WTC11 (cell line): ENCODE measurements at regions not wholly inside any gene's neighbourhood (a gene's known extent, or its start where the extent isn't known, plus 50 kb on each side); places are given as distances from the start of the nearest gene placed in this dataset.

Experiments
- ATAC-seq: fragments of 200-7000 bp; cut with Tn5 transposase; 2 replicates; pipeline ENCODE4 v1.10.0; 2021; ENCODE audit warnings: mild to moderate bottlenecking, moderate library complexity
- CTCF ChIA-PET: fragments of 300-600 bp; sonication (Branson Sonifier 250); formaldehyde crosslinking; loops from one replicate; lab custom pipeline; 2021; ENCODE audit warnings: antibody characterized with exemption; lab: Charles Lee
- POLR2A ChIA-PET: fragments of 350-600 bp; sonication (Branson Sonifier 250); formaldehyde crosslinking; loops from one replicate; lab custom pipeline; 2021; ENCODE audit warnings: antibody characterized with exemption; lab: Charles Lee
- DNase-seq: peaks from one replicate; pipeline ENCODE4 v3.0.0; 2021; ENCODE audit warnings: low spot score
- H3K27ac Mint-ChIP-seq: 2 replicates; pipeline ENCODE4 v1.8.0; 2021; ENCODE audit warnings: mixed read lengths
- H3K27me3 Mint-ChIP-seq: 2 replicates; pipeline ENCODE4 v1.8.0; 2021; ENCODE audit warnings: low read depth, mild to moderate bottlenecking, moderate library complexity, mixed read lengths
- H3K36me3 Mint-ChIP-seq: 2 replicates; pipeline ENCODE4 v1.8.0; 2021; ENCODE audit warnings: mixed read lengths
- H3K4me1 Mint-ChIP-seq: 2 replicates; pipeline ENCODE4 v1.8.0; 2022; ENCODE audit warnings: mixed read lengths
- H3K4me3 Mint-ChIP-seq: 2 replicates; pipeline ENCODE4 v1.8.0; 2021; ENCODE audit warnings: mild to moderate bottlenecking, moderate library complexity, mixed read lengths
- H3K9me3 Mint-ChIP-seq: 2 replicates; pipeline ENCODE4 v1.8.0; 2021; ENCODE audit warnings: mixed read lengths
- FOXP1 ChIP-seq: sonication (generic); formaldehyde crosslinking; IDR thresholded peaks from 2 replicates; pipeline ENCODE4 v1.8.0; 2022; ENCODE audit warnings: missing genetic modification reagents, mild to moderate bottlenecking, moderate library complexity, borderline replicate concordance
- GABPB1 ChIP-seq: sonication (generic); formaldehyde crosslinking; IDR thresholded peaks from 2 replicates; pipeline ENCODE4 v1.8.1; 2023; ENCODE audit warnings: mild to moderate bottlenecking, missing genetic modification reagents
- GRHL2 ChIP-seq: fragments of 250-450 bp; sonication (Bioruptor Pico); IDR thresholded peaks from 2 replicates; pipeline ENCODE4 v1.8.0; 2022; ENCODE audit warnings: mild to moderate bottlenecking, moderate library complexity; ENCODE audit not compliant: insufficient replicate concordance, severe bottlenecking
- MXD4 ChIP-seq: fragments of 250-450 bp; sonication (Bioruptor Pico); IDR thresholded peaks from 2 replicates; pipeline ENCODE4 v1.8.0; 2021; ENCODE audit warnings: mild to moderate bottlenecking, moderate library complexity, borderline replicate concordance
- TEAD1 ChIP-seq: sonication (generic); formaldehyde crosslinking; IDR thresholded peaks from 2 replicates; pipeline ENCODE4 v1.8.0; 2022; ENCODE audit warnings: mild to moderate bottlenecking, missing genetic modification reagents
- ZNF396 ChIP-seq: fragments of 250-450 bp; sonication (Bioruptor Pico); IDR thresholded peaks from 2 replicates; pipeline ENCODE4 v1.8.0; 2021; ENCODE audit warnings: mild to moderate bottlenecking, moderate library complexity, borderline replicate concordance
- TF ChIP-seq, protein P1 (sequence below): fragments of 250-450 bp; sonication (Bioruptor Pico); IDR thresholded peaks from 2 replicates; pipeline ENCODE4 v1.9.0; 2021; ENCODE audit warnings: mild to moderate bottlenecking, borderline replicate concordance
- TF ChIP-seq, protein P2 (sequence below): sonication (generic); formaldehyde crosslinking; IDR thresholded peaks from 2 replicates; pipeline ENCODE4 v1.8.0; 2023; ENCODE audit warnings: missing genetic modification reagents, mild to moderate bottlenecking, borderline replicate concordance
- TF ChIP-seq, protein P3 (sequence below): sonication (generic); formaldehyde crosslinking; IDR thresholded peaks from 2 replicates; pipeline ENCODE4 v1.8.1; 2022; ENCODE audit warnings: low read depth, mild to moderate bottlenecking, moderate library complexity, missing genetic modification reagents, borderline replicate concordance
- TF ChIP-seq, protein P4 (sequence below): sonication (generic); formaldehyde crosslinking; IDR thresholded peaks from 2 replicates; pipeline ENCODE4 v1.8.1; 2023; ENCODE audit warnings: mild to moderate bottlenecking, missing genetic modification reagents, borderline replicate concordance

DNA sequence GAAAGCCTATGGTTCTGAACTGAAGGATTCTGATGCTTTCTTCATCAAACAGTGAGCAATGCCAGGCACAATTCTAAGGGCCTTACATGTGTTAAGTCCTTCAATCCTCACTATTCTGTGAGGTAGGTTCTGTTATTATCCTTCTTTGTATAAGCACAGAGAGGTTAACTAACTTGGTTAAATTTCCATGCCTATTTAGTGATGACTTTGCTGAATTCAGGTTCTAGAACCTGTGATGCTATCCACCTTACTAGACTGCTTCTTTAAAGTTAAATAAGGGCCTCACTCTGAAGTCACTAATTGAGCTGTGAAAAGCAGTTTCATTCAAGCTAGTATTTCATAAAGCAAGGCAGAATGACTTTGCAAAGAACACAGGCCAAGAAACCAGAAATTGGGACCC, 138.9 kb upstream of the PARP11 start (continued):
- TF ChIP-seq, protein P1, sequence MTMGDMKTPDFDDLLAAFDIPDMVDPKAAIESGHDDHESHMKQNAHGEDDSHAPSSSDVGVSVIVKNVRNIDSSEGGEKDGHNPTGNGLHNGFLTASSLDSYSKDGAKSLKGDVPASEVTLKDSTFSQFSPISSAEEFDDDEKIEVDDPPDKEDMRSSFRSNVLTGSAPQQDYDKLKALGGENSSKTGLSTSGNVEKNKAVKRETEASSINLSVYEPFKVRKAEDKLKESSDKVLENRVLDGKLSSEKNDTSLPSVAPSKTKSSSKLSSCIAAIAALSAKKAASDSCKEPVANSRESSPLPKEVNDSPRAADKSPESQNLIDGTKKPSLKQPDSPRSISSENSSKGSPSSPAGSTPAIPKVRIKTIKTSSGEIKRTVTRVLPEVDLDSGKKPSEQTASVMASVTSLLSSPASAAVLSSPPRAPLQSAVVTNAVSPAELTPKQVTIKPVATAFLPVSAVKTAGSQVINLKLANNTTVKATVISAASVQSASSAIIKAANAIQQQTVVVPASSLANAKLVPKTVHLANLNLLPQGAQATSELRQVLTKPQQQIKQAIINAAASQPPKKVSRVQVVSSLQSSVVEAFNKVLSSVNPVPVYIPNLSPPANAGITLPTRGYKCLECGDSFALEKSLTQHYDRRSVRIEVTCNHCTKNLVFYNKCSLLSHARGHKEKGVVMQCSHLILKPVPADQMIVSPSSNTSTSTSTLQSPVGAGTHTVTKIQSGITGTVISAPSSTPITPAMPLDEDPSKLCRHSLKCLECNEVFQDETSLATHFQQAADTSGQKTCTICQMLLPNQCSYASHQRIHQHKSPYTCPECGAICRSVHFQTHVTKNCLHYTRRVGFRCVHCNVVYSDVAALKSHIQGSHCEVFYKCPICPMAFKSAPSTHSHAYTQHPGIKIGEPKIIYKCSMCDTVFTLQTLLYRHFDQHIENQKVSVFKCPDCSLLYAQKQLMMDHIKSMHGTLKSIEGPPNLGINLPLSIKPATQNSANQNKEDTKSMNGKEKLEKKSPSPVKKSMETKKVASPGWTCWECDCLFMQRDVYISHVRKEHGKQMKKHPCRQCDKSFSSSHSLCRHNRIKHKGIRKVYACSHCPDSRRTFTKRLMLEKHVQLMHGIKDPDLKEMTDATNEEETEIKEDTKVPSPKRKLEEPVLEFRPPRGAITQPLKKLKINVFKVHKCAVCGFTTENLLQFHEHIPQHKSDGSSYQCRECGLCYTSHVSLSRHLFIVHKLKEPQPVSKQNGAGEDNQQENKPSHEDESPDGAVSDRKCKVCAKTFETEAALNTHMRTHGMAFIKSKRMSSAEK: no peak
- no peak for TF ChIP-seq TEAD1 (CRISPR knock-in tag)
- TF ChIP-seq, protein P2, sequence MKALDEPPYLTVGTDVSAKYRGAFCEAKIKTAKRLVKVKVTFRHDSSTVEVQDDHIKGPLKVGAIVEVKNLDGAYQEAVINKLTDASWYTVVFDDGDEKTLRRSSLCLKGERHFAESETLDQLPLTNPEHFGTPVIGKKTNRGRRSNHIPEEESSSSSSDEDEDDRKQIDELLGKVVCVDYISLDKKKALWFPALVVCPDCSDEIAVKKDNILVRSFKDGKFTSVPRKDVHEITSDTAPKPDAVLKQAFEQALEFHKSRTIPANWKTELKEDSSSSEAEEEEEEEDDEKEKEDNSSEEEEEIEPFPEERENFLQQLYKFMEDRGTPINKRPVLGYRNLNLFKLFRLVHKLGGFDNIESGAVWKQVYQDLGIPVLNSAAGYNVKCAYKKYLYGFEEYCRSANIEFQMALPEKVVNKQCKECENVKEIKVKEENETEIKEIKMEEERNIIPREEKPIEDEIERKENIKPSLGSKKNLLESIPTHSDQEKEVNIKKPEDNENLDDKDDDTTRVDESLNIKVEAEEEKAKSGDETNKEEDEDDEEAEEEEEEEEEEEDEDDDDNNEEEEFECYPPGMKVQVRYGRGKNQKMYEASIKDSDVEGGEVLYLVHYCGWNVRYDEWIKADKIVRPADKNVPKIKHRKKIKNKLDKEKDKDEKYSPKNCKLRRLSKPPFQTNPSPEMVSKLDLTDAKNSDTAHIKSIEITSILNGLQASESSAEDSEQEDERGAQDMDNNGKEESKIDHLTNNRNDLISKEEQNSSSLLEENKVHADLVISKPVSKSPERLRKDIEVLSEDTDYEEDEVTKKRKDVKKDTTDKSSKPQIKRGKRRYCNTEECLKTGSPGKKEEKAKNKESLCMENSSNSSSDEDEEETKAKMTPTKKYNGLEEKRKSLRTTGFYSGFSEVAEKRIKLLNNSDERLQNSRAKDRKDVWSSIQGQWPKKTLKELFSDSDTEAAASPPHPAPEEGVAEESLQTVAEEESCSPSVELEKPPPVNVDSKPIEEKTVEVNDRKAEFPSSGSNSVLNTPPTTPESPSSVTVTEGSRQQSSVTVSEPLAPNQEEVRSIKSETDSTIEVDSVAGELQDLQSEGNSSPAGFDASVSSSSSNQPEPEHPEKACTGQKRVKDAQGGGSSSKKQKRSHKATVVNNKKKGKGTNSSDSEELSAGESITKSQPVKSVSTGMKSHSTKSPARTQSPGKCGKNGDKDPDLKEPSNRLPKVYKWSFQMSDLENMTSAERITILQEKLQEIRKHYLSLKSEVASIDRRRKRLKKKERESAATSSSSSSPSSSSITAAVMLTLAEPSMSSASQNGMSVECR (CRISPR knock-in tag): no peak

DNA sequence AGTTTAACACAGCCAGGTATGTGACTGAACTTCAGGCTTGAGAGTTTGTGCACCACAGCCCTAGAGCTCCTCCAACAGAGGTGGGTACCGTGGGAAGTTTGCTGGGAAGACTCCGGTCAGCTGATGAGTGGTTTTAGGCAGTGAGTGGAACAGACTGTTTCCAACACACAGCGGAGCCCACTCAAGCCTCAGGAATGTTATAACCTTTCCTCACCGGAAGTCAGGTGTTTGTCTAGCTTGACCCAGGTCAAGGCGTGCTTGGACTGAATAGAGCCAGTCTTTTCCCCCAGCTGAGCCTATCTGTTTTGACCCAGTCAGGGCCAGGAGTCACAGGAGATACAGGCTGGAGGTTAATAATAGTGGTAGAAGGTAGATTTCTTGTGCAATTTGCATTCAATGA, 138.4 kb upstream of the PARP11 start:
- ChIA-PET POLR2A (no interaction called here), CTCF (interaction anchor here (2.0 to 3.0 kb wide), 2 partner anchors 27 to 47 kb away, joined by 6 to 11 read pairs; no protein-coding TSS in a partner anchor)
- H3K27ac Mint-ChIP-seq: no peak overlapping the region
- no peak for TF ChIP-seq FOXP1 (CRISPR knock-in tag)
- TF ChIP-seq GABPB1 (CRISPR knock-in tag): peak; percentile 36; the same call in 1 of the 2 replicates
- peaks cover 12% of the 10 kb centered on the region for H3K27me3 Mint-ChIP-seq
- DNase-seq (no peak), ATAC-seq (no peak)
- H3K4me3 Mint-ChIP-seq: no peak overlapping the region
- H3K9me3 Mint-ChIP-seq: no peaks in the 10 kb centered on the region
- no peaks in the 10 kb centered on the region for H3K36me3 Mint-ChIP-seq
- H3K4me1 Mint-ChIP-seq: peaks cover 17% of the 10 kb centered on the region

GRCh38 chr12:4009979-4010704, 136.9 kb upstream of the PARP11 start:
- Mint-ChIP-seq H3K36me3 (no peaks in the 10 kb centered on the region), H3K27ac (0 out of 2 replicates have a peak overlapping the region, but pooled peaks have one; percentile 23), H3K4me3 (no peak overlapping the region)
- ChIA-PET CTCF (interaction anchor here (0.7 to 3.0 kb wide), 3 partner anchors 28 to 83 kb away, joined by 4 to 11 read pairs (median 6); no protein-coding TSS in a partner anchor), POLR2A (no interaction called here)
- TF ChIP-seq, protein P3, sequence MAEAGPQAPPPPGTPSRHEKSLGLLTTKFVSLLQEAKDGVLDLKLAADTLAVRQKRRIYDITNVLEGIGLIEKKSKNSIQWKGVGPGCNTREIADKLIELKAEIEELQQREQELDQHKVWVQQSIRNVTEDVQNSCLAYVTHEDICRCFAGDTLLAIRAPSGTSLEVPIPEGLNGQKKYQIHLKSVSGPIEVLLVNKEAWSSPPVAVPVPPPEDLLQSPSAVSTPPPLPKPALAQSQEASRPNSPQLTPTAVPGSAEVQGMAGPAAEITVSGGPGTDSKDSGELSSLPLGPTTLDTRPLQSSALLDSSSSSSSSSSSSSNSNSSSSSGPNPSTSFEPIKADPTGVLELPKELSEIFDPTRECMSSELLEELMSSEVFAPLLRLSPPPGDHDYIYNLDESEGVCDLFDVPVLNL (CRISPR knock-in tag): no peak
- TF ChIP-seq GRHL2 (CRISPR knock-in tag) (no peak), ZNF396 (CRISPR knock-in tag) (no peak), MXD4 (CRISPR knock-in tag) (no peak)
- TF ChIP-seq, protein P4, sequence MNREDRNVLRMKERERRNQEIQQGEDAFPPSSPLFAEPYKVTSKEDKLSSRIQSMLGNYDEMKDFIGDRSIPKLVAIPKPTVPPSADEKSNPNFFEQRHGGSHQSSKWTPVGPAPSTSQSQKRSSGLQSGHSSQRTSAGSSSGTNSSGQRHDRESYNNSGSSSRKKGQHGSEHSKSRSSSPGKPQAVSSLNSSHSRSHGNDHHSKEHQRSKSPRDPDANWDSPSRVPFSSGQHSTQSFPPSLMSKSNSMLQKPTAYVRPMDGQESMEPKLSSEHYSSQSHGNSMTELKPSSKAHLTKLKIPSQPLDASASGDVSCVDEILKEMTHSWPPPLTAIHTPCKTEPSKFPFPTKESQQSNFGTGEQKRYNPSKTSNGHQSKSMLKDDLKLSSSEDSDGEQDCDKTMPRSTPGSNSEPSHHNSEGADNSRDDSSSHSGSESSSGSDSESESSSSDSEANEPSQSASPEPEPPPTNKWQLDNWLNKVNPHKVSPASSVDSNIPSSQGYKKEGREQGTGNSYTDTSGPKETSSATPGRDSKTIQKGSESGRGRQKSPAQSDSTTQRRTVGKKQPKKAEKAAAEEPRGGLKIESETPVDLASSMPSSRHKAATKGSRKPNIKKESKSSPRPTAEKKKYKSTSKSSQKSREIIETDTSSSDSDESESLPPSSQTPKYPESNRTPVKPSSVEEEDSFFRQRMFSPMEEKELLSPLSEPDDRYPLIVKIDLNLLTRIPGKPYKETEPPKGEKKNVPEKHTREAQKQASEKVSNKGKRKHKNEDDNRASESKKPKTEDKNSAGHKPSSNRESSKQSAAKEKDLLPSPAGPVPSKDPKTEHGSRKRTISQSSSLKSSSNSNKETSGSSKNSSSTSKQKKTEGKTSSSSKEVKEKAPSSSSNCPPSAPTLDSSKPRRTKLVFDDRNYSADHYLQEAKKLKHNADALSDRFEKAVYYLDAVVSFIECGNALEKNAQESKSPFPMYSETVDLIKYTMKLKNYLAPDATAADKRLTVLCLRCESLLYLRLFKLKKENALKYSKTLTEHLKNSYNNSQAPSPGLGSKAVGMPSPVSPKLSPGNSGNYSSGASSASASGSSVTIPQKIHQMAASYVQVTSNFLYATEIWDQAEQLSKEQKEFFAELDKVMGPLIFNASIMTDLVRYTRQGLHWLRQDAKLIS (CRISPR knock-in tag): no peak
- TF ChIP-seq, all 79 proteins: peak for 0
- no peak for ATAC-seq
- H3K9me3 Mint-ChIP-seq: no peaks in the 10 kb centered on the region
- peaks cover 7% of the 10 kb centered on the region for H3K27me3 Mint-ChIP-seq
- H3K4me1 Mint-ChIP-seq: peaks cover 20% of the 10 kb centered on the region
- no peak for DNase-seq
